LNCAP (cell line): ENCODE measurements at regions not wholly inside any gene's neighbourhood (a gene's known extent, or its start where the extent isn't known, plus 50 kb on each side); places are given as distances from the start of the nearest gene placed in this dataset.

Experiments used
- CTCF ChIP-seq: fragments of 450-650 bp; IDR thresholded peaks from 2 replicates; pipeline ENCODE4 v1.5.1; 2017; ENCODE audit warnings: mild to moderate bottlenecking

- TF ChIP-seq CTCF = no peak
Observed at GRCh38 chr7:16967300-16967811, 85.6 kb upstream of the AGR3 start.

- TF ChIP-seq CTCF = no peak
Observed at GRCh38 chr7:16970732-16971482, 89.1 kb upstream of the AGR3 start.

GRCh38 chr7:16975712-16976111 is 93.9 kb upstream of the AGR3 start:
- no peak for TF ChIP-seq CTCF

GRCh38 chr7:16978358-16979244 is 96.8 kb upstream of the AGR3 start:
- TF ChIP-seq CTCF = no peak

GRCh38 chr7:16980539-16980938 is 98.8 kb upstream of the AGR3 start:
- TF ChIP-seq CTCF = no peak

GRCh38 chr7:16982640-16983350 is 101.0 kb upstream of the AGR3 start:
- TF ChIP-seq CTCF = peak; percentile 96

- TF ChIP-seq CTCF = no peak
Observed at GRCh38 chr7:16984375-16984774, 102.6 kb upstream of the AGR3 start.
